HEK293 (cell line): ENCODE measurements at regions not wholly inside any gene's neighbourhood (a gene's known extent, or its start where the extent isn't known, plus 50 kb on each side); places are given as distances from the start of the nearest gene placed in this dataset.

ENCODE experiments used
- CTCF ChIA-PET: fragments of 350-600 bp; formaldehyde crosslinking; extraction: SDS; loops from one replicate; lab custom pipeline; 2021; ENCODE audit warnings: antibody characterized with exemption; lab: Yijun Ruan, JAX
- POLR2A ChIA-PET: fragments of 300-600 bp; formaldehyde crosslinking; extraction: SDS; loops from one replicate; lab custom pipeline; 2020; ENCODE audit warnings: antibody characterized with exemption, inconsistent platforms; lab: Yijun Ruan, JAX
- H3K27ac ChIP-seq: fragments of 200-500 bp; sonication (Bioruptor generic); 2 replicates; pipeline ENCODE4 v1.5.1; 2014; ENCODE audit warnings: low read depth, low read length, control low read depth, inconsistent platforms; ENCODE audit errors: extremely low read depth
- H3K36me3 ChIP-seq, 2 experiments: fragments of 200-500 bp in 1 of 2; sonication (Bioruptor generic) in 1 of 2; 1 replicate in 1 of 2; 2 replicates in 1 of 2; pipeline ENCODE4 v1.5.1; 2014 to 2017; ENCODE audit warnings: inconsistent platforms in 2 of 2, low read length in 2 of 2; ENCODE audit not compliant: control insufficient read depth in 2 of 2, insufficient read depth in 1 of 2
- H3K4me1 ChIP-seq: fragments of 200-500 bp; sonication (Bioruptor generic); 2 replicates; pipeline ENCODE4 v1.5.1; 2014; ENCODE audit warnings: mild to moderate bottlenecking, low read length, inconsistent platforms; ENCODE audit not compliant: control insufficient read depth, insufficient read depth
- H3K4me3 ChIP-seq: 2 replicates; pipeline ENCODE4 v1.5.1; 2011; ENCODE audit warnings: low read depth, mild to moderate bottlenecking, control low read depth, low read length, moderate library complexity
- H3K9me3 ChIP-seq: fragments of 200-500 bp; sonication (Bioruptor generic); 2 replicates; pipeline ENCODE4 v1.5.1; 2014; ENCODE audit warnings: low read depth, low read length, inconsistent platforms; ENCODE audit not compliant: control insufficient read depth, insufficient read depth
- ATF2 ChIP-seq: fragments of 450-650 bp; formaldehyde crosslinking; IDR thresholded peaks from 2 replicates; pipeline ENCODE4 v1.5.1; 2016; ENCODE audit warnings: missing biosample characterization, missing genetic modification characterization, low read depth
- KLF7 ChIP-seq: fragments of 450-650 bp; formaldehyde crosslinking; IDR thresholded peaks from 2 replicates; pipeline ENCODE4 v1.5.1; 2016; ENCODE audit warnings: missing biosample characterization, missing genetic modification characterization, borderline replicate concordance
- KLF8 ChIP-seq: fragments of 450-650 bp; formaldehyde crosslinking; IDR thresholded peaks from 2 replicates; pipeline ENCODE4 v1.5.1; 2016; ENCODE audit warnings: missing biosample characterization, missing genetic modification characterization
- MYNN ChIP-seq: fragments of 450-650 bp; formaldehyde crosslinking; IDR thresholded peaks from 2 replicates; pipeline ENCODE4 v1.5.1; 2016; ENCODE audit warnings: missing biosample characterization, missing genetic modification characterization, borderline replicate concordance
- OSR2 ChIP-seq: fragments of 450-650 bp; formaldehyde crosslinking; IDR thresholded peaks from 2 replicates; pipeline ENCODE4 v1.5.1; 2016; ENCODE audit warnings: missing biosample characterization, missing genetic modification characterization
- REPIN1 ChIP-seq: fragments of 450-650 bp; formaldehyde crosslinking; IDR thresholded peaks from 2 replicates; pipeline ENCODE4 v1.5.1; 2017; ENCODE audit warnings: missing biosample characterization, missing genetic modification characterization, low read depth
- SETDB1 ChIP-seq: IDR thresholded peaks from one replicate; pipeline ENCODE4 v1.6.1; 2017; ENCODE audit warnings: mild to moderate bottlenecking, low read length, moderate library complexity, mixed read lengths; ENCODE audit not compliant: insufficient read length
- ZBTB20 ChIP-seq: fragments of 450-650 bp; formaldehyde crosslinking; IDR thresholded peaks from 2 replicates; pipeline ENCODE4 v1.5.1; 2016; ENCODE audit warnings: missing biosample characterization, missing genetic modification characterization
- ZBTB48 ChIP-seq: fragments of 450-650 bp; formaldehyde crosslinking; IDR thresholded peaks from 2 replicates; pipeline ENCODE4 v1.5.1; 2016; ENCODE audit warnings: missing biosample characterization, missing genetic modification characterization
- ZBTB8A ChIP-seq: fragments of 450-650 bp; formaldehyde crosslinking; IDR thresholded peaks from 2 replicates; pipeline ENCODE4 v1.5.1; 2016; ENCODE audit warnings: missing biosample characterization, missing genetic modification characterization
- ZNF132 ChIP-seq: fragments of 450-650 bp; formaldehyde crosslinking; IDR thresholded peaks from 2 replicates; pipeline ENCODE4 v1.5.1; 2017; ENCODE audit warnings: missing biosample characterization, missing genetic modification characterization, borderline replicate concordance
- ZNF157 ChIP-seq: fragments of 450-650 bp; formaldehyde crosslinking; IDR thresholded peaks from 2 replicates; pipeline ENCODE4 v1.5.1; 2016; ENCODE audit warnings: missing biosample characterization, missing genetic modification characterization
- ZNF169 ChIP-seq: fragments of 450-650 bp; formaldehyde crosslinking; IDR thresholded peaks from 2 replicates; pipeline ENCODE4 v1.5.1; 2016; ENCODE audit warnings: missing biosample characterization, missing genetic modification characterization
- ZNF202 ChIP-seq: fragments of 450-650 bp; formaldehyde crosslinking; IDR thresholded peaks from 2 replicates; pipeline ENCODE4 v1.5.1; 2016; ENCODE audit warnings: missing biosample characterization, missing genetic modification characterization, borderline replicate concordance
- ZNF280C ChIP-seq: fragments of 450-650 bp; formaldehyde crosslinking; IDR thresholded peaks from 2 replicates; pipeline ENCODE4 v1.5.1; 2016; ENCODE audit warnings: missing biosample characterization, missing genetic modification characterization
- ZNF311 ChIP-seq: fragments of 450-650 bp; formaldehyde crosslinking; IDR thresholded peaks from 2 replicates; pipeline ENCODE4 v1.5.1; 2017; ENCODE audit warnings: missing biosample characterization, missing genetic modification characterization, borderline replicate concordance
- ZNF394 ChIP-seq: fragments of 450-650 bp; formaldehyde crosslinking; IDR thresholded peaks from 2 replicates; pipeline ENCODE4 v1.5.1; 2016; ENCODE audit warnings: missing biosample characterization, missing genetic modification characterization, mild to moderate bottlenecking, moderate library complexity, borderline replicate concordance
- ZNF548 ChIP-seq: fragments of 450-650 bp; formaldehyde crosslinking; IDR thresholded peaks from 2 replicates; pipeline ENCODE4 v1.5.1; 2016; ENCODE audit warnings: missing biosample characterization, missing genetic modification characterization
- ZNF645 ChIP-seq: fragments of 450-650 bp; formaldehyde crosslinking; IDR thresholded peaks from 2 replicates; pipeline ENCODE4; 2016; ENCODE audit warnings: missing biosample characterization, missing genetic modification characterization
- ZNF768 ChIP-seq: fragments of 450-650 bp; formaldehyde crosslinking; IDR thresholded peaks from 2 replicates; pipeline ENCODE4 v1.5.1; 2018; ENCODE audit warnings: missing biosample characterization, mild to moderate bottlenecking, missing genetic modification characterization
- ZSCAN4 ChIP-seq: fragments of 450-650 bp; formaldehyde crosslinking; IDR thresholded peaks from 2 replicates; pipeline ENCODE4 v1.5.1; 2017; ENCODE audit warnings: missing biosample characterization, missing genetic modification characterization
- ZXDB ChIP-seq: fragments of 450-650 bp; formaldehyde crosslinking; IDR thresholded peaks from 2 replicates; pipeline ENCODE4 v1.5.1; 2016; ENCODE audit warnings: missing biosample characterization, missing genetic modification characterization

GRCh38 chr5:166899343-166899742, 1392.1 kb upstream of the WWC1 start (continued):
- peak; percentile 72; the same call in 1 of the 2 replicates for TF ChIP-seq ZNF394 (tag by site-specific recombination)
- TF ChIP-seq ZNF202 (tag by site-specific recombination), result peak; percentile 88
- TF ChIP-seq OSR2 (tag by site-specific recombination), result no peak

- TF ChIP-seq MYNN, result no peak
- no peak for TF ChIP-seq ZBTB48
- Histone ChIP-seq H3K9me3 (no peaks in the 10 kb centered on the region), H3K4me1 (no peaks in the 10 kb centered on the region), H3K27ac (no peak overlapping the region), H3K4me3 (no peak overlapping the region), H3K36me3 (no peaks in the 10 kb centered on the region)
- ChIA-PET CTCF (no interaction called here), POLR2A (no interaction called here)
These were observed 1386.9 kb upstream of the WWC1 start for GRCh38 chr5:166904571-166904970.

- POLR2A ChIA-PET, result no interaction called here
These were observed 1384.3 kb upstream of the WWC1 start for GRCh38 chr5:166906991-166907713.

GRCh38 chr5:166909040-166909439, 1382.4 kb upstream of the WWC1 start:
- Histone ChIP-seq H3K4me3 (no peak overlapping the region), H3K9me3 (no peaks in the 10 kb centered on the region), H3K36me3 (no peaks in the 10 kb centered on the region), H3K4me1 (no peaks in the 10 kb centered on the region), H3K27ac (no peak overlapping the region)
- ChIA-PET POLR2A (no interaction called here), CTCF (no interaction called here)
- TF ChIP-seq ZNF311 (tag by site-specific recombination) (no peak), SETDB1 (no peak), ZNF768 (no peak), ATF2 (tag by site-specific recombination) (no peak), ZBTB20 (no peak), ZNF548 (tag by site-specific recombination) (no peak), KLF8 (no peak), KLF7 (tag by site-specific recombination) (no peak), ZXDB (no peak), ZSCAN4 (tag by site-specific recombination) (no peak), REPIN1 (tag by site-specific recombination) (no peak)

More at GRCh38 chr5:166906991-166907713, 1384.3 kb upstream of the WWC1 start:
- H3K9me3 ChIP-seq, result no peaks in the 10 kb centered on the region
- CTCF ChIA-PET, result no interaction called here
- H3K36me3 ChIP-seq, result no peaks in the 10 kb centered on the region
- H3K27ac ChIP-seq, result no peak overlapping the region
- H3K4me1 ChIP-seq, result no peaks in the 10 kb centered on the region
- no peak overlapping the region for H3K4me3 ChIP-seq
- TF ChIP-seq REPIN1 (tag by site-specific recombination), result no peak
- no peak for TF ChIP-seq ZBTB8A (tag by site-specific recombination)
- no peak for TF ChIP-seq ZNF311 (tag by site-specific recombination)
- TF ChIP-seq ZNF280C (tag by site-specific recombination), result no peak
- no peak for TF ChIP-seq ZNF132 (tag by site-specific recombination)
- no peak for TF ChIP-seq ZBTB48
- no peak for TF ChIP-seq ZNF157 (tag by site-specific recombination)
- TF ChIP-seq ZNF169, result no peak
- no peak for TF ChIP-seq ZNF645 (tag by site-specific recombination)
